GM19372 (cell line): ENCODE measurements at regions not wholly inside any gene's neighbourhood (a gene's known extent, or its start where the extent isn't known, plus 50 kb on each side); places are given as distances from the start of the nearest gene placed in this dataset.
"Not testable (repeated sequence)": the region's sequence is repeated elsewhere in the genome, so short reads cannot be mapped to it uniquely, and the experiment has no call there.

Experiments used
- ATAC-seq: cut with Tn5 transposase; IDR thresholded peaks from one replicate; pipeline ENCODE4 v1.9.1; 2021; ENCODE audit warnings: mild to moderate bottlenecking, low read depth, moderate library complexity; ENCODE audit not compliant: unreplicated experiment

DNA sequence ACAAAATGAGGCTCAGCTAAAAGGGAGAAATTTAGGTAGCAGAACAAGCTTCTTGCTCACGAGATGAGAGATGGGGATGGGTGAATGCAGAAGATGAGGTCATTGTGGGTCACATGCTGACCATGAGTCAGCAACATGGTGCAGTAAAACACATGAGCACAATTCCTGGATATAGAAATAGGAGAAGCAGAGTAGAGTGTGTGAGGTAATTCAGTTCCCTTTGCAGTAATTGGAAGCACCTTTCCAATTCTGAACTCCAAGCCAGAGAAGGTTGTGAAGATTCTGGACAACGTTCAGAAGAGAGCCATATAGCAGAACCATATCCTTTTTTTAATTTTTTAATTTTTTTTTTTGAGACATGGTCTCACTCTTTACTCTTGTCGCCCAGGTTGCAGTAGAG lies 62.0 kb upstream of the LMNTD1 start:
- no peak for ATAC-seq

DNA sequence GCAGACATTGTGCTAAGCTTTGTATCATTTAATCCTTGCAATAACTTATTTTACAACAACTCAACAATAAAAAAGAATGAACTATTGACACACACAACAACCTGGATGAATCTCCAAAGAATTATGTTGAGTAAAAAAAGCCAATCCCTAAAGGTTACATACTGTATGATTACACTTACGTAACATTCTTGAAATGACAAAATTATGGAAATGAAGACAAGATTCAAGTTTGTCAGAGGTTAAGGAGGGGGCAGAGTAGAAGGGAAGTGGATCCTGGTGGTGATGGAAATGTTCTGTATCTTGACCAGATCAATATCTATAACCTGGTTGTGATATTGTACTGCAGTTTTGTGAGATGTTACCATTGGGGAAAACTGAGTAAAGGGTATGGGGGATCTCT lies 63.2 kb upstream of the LMNTD1 start:
- no peak for ATAC-seq

DNA sequence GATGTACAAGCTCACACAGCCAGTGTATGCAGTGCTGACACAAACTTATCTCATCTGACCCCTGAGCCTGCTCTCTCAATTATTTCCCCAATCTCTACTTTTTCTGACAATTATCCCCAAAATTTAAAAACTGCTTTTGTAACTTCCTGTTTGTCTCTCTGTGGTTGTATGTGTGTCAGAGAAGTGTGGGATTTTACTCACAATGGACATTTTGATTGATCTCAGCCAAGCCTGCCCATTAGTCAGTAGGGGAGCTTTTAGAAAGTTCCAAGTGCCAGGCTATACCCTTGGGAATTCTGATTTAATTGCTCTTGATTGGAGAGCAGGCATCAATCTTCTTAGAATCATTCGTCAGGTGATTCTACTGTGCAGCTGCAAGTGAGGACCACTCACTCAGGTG lies 64.9 kb upstream of the LMNTD1 start:
- no peak for ATAC-seq

DNA sequence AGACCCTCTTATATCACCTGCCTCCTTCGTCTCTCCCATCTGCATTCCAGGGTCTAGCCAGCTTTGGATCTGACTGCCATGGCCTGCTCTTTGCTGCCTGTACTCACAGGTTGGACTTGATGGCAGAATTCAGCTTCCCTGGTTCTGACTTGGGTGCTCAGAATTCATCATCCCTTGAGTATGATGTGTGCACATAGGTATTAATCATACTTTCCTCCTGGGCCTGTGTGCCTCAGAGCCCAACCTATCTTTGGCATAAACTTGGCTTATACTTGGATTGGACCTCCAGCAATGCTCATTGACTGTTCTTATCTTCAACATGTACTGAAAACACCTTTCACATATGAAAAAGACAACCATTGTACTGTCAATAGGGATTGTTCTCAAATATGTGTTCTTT lies 70.7 kb upstream of the LMNTD1 start:
- ATAC-seq = no peak

DNA sequence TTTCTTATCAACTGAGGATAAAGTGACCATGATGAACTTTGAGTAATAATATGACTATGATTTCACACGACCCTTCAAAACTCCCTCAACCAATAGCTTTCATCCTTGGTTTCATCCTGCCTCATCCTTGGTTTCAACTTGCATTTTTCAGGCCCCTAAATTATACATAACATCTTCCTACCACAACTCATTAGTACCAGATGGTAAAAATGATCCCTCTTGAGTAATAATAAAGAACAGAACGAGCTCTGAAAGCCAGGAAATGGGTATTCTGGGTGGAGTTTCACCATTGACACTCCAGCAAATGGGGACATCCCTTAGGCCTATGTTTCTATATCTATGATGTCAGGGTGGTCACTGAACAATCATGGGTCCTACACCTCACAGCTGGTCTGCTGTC lies 72.1 kb upstream of the LMNTD1 start:
- ATAC-seq = no peak

DNA sequence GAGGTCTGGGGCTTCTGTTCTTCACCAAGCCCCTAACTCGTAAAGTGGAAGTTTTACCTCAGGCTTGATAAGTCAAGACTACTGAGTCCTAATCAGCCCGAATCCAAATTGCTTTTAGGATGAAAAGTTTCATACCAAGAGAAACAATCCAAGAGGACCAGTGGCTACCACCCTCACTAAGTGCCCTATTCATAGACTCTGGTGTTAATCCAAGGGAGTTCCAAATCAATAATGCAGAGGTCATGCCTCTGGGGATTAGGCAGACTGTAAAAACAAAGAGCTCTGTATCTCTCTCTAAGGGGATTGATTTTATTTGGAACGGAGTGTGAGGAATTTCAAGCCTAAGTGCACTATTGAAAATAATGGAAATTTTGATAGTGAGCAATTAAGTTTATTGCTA lies 76.3 kb upstream of the LMNTD1 start:
- no peak for ATAC-seq

DNA sequence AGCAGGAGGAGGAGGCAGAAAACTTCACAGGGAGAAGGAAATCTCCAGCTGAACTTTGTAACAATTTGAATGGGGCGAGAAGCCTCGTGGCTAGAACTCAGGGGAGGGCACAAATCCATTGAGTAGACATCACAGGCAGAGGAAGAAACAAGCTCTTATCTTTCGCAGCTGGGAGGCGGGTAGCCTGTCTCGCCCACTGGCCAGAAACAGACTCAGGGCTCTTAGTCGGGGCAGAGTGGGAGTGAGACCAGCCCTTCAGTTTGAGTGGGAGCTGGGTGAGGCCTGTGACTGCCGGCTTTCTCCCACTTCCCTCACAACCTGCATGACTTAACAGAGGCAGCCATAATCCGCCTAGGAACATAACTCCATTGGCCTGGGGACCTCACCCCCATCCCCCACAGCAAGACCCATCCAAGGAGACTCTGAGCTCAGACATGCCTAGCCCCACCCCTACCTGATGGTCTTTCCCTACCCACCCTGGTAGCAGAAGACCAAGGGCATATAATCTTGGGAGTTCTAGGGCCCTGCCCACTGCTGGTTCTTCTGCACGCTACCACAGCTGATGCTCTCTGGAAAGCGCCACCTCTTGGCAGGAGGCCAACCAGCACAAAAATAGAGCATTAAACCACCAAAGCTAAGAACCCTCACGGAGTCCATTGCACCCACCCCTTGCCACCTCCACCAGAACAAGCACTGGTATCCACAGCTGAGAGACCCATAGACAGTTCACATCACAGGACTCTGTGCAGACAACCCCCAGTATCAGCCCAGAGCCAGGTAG lies 77.8 kb upstream of the LMNTD1 start:
- not testable (repeated sequence) for ATAC-seq

DNA sequence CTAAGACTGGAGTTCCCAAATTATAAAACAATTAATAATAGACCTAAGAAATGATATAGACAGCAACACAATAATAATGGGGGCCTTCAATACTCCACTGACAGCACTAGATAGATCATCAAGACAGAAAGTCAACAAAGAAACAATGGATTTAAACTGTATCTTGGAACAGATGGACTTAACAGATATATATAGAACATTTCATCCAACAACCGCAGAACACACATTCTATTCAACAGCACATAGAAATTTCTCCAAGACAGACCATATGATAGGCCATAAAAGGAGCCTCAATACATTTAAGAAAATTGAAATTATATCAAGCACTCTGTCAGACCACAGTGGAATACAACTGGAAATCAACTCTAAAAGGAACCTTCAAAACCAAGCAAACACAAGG lies 80.1 kb upstream of the LMNTD1 start:
- not testable (repeated sequence) for ATAC-seq

DNA sequence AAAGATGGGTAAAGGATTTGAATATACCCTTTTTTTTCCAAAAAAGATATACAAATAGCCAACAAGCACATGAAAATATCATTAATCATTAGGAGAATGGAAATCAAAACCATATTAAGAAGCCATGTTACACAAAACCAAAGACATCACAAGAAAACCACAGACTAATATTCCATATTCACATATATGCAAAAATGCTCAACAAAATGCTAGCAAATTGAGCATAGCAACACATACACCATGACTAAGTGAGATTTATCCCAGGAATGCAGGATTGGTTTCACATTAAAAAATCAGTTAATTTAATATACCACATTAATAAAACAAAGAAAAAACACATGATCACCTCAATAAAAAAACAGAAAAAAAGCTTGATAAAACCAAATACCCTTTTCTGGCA lies 84.7 kb upstream of the LMNTD1 start:
- no peak for ATAC-seq

DNA sequence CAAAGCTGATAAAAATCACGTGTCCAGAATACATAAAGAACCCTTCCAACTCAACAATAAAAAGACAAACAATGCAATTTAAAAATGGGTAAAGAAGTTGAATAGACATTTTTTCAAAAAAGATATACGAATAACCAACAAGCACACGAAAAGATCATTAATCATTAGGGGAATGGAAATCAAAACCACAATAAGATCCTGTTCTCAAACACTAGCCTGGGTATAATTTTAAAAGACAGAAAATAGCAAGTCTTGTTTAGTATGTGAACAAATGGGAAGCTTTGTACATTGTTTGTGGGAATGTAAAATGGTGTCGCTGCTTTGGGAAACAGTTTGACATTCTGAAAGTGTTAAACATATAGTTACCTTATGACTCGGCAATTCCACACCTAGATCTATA lies 86.3 kb upstream of the LMNTD1 start:
- no peak for ATAC-seq

DNA sequence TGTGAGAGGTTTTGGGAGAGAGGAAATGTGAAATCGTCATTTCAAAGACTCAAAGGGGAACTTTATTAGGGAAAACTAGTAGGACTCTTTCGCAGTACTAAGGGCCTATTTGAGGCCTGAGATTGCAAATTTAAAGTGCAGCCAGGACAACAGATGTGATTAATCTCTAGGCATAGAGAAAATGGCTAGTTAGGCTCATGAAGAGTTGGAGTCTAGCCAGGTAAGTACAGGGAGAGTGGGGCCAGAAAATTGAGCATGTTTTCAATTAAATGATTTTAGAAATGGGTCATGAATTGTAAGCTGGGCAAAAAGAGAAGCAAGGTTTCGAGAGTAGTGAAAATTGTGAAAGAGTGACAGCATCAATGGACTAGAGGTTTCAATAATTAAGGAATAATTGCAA lies 91.9 kb upstream of the LMNTD1 start:
- ATAC-seq = no peak

DNA sequence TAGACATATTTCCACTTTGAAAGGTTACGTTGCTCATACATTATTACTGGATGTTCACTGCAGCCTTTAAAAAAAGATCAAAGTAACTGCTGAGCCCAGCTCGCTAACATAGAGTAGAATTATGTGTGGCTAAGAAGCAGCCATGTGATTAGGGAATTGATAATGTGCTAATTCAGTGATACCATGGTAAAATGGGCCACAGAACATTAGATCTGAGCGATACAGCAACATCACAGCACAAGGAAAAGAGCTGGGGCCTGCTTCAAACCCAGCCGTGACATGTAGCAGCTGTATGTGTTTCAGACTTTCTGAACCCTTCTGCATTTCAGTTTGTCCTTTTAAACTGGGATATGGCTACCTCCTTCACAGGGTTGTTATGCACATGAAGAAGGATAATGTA lies 92.3 kb upstream of the LMNTD1 start:
- ATAC-seq = no peak

DNA sequence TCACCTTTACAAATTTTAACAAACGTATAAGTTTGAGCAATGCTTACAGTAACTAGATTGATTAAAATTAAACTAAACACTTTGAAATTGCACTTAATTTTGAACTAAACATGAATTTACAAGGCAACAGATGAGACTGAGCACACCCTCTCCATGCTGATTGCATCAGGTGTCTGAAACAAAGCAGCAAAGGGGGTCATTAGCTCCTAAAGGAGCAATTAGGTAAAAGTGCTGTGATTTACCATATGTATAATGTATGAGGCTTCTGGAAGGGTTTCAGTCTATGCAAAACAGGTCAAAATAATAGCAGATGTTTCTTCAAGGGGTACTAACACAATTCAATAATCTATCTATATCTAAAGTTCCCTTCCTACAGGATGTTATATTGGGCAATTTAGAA lies 98.8 kb upstream of the LMNTD1 start:
- ATAC-seq = no peak

DNA sequence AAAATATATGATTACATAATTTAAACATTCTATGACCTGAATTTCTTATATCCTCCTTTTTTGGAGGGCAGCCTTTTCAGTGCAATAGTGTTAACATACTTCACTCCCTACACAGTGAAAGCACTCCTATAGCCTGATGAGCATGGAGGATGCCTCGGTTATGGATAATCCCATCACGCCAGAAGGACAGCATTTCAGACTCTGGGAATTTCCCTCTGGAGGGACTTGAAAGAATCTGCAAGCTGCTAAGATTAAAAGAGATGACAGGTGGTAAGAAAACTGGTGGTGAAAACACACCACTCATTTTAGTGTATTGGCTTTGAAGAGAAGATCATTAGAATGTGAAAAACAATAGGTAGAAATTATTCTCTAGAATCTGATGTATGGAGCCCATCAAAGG lies 99.3 kb upstream of the LMNTD1 start:
- no peak for ATAC-seq

DNA sequence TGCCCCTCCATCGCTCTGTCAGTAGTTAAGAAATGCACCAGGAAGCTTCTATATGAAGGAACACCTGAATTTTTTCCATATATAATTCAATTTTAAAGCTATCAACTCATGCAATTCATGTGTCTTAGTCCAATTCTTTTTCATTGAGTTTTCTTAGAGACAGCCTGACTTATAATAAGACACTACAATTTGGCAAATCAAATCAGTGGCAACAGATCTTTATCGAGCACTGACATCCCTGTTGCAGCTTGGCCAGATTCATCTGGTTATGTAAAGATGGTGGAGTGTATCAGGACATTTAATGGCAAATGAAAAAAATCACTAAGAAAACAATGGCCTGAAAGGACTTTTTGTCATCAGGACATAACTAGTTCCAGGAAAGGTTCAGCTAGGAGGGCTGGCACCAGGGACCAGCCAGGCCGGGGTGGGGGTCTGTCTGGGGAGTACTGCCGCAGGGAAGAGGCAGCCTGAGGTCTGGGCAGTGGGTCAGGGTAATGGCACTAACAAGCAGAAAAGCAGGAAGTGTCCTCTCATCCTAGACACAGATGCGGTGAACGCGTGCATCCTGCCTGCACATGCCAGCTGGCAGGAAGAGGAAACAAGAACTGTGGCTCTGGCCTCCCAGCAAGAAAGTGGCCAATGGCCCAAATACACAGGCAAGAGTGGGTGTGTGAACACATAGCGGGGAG lies 100.5 kb upstream of the LMNTD1 start:
- ATAC-seq = no peak

DNA sequence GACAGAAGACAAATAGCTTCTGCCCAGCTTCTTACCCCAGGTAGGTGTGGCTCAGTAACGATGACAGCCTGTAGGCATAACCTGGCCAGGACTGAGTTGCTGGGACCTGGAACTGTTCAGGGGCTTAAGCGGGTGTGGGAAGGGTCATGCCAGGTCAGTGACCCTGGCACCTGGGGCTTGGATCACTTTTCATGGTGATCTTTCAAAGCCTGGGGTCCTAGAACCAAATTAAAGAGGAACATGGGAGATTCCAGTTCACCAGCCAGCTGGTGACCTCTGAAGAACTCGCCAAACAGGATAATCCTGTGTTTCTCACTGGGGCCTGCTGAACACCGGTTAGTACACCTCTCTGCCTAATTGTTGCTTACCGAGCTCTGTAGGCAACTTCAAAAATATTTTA lies 102.6 kb upstream of the LMNTD1 start:
- ATAC-seq = no peak

DNA sequence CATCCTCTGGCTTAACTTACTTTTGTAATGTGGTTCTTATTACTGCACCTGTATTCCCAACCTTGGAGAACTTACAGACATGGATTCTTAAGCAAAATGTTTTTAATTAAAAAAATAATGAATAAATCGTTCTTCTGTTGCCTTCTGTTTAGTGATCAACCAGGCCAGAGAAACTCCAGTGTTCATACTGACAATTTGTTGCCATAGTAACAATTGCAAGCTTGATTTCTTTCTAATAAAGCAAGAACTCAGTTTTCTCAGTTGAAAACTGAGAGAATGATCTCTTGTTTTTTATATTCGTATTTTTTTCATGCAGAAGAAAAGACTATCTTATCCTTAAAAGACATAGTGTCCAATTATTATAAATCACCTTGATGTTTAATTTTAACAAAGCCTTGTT lies 106.5 kb upstream of the LMNTD1 start:
- ATAC-seq = no peak

DNA sequence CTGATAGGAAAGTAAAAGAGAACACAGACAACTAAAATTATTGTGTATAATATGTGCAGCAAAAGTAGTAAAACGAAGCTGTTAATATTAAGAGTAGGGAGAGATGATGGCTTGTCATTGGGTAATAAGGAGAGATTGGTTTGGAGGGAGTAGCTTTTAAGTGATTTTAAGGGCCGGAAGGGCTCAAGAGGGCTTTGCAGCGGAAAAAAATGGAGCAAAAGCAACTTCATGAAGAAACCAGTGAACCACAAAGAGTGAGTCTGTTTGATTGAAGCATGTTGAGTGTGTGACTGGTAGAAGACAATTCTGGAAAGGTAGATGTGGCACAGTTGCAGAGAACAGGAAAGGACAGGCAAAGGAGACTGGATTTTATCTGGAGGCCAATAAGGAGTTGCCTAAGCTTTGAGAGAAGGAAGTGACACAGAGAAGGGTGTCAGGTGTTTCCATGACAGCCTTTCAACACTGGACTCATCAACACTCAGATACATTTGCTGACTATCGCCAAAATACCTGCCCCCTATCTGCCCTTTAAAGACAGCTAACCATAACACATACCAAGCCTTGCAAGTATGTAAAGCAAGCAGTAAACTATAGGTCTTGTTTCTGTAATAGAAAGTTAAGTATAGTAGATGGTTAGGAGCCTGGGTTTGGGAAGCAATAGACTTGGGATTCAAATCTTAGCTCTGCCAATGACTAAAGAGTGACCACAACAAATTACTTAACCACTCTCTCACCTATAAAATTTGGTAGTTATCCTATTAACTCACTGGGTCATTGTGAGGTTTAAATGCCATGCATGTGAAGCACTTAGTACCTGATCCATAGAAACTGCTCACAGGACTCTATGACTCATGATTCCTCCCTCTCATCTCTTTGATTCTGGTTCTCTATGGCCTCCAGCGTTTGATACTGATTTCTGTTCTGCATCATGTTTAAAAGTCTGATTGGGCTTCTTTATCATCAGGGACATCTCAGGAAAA lies 117.3 kb upstream of the LMNTD1 start:
- ATAC-seq = no peak

DNA sequence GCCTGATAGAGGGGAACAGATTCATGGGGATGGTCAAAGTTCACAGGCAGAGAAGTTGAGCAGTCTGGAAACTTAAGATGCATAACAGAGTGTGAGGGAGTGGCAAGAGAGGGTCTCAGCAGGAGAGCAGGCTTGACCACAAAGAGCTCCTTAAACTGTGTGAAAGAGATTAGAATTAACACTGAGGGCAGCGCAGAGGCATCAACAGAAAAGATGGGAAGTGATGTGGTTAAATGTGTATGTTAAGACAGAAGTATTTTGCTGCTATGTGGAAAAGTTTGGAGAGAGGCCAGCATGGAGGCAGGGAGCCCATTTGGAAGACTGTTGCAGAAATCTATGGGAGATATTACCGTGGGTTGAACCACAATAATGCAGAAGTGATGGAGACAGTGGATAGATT lies 122.7 kb upstream of the LMNTD1 start:
- no peak for ATAC-seq

DNA sequence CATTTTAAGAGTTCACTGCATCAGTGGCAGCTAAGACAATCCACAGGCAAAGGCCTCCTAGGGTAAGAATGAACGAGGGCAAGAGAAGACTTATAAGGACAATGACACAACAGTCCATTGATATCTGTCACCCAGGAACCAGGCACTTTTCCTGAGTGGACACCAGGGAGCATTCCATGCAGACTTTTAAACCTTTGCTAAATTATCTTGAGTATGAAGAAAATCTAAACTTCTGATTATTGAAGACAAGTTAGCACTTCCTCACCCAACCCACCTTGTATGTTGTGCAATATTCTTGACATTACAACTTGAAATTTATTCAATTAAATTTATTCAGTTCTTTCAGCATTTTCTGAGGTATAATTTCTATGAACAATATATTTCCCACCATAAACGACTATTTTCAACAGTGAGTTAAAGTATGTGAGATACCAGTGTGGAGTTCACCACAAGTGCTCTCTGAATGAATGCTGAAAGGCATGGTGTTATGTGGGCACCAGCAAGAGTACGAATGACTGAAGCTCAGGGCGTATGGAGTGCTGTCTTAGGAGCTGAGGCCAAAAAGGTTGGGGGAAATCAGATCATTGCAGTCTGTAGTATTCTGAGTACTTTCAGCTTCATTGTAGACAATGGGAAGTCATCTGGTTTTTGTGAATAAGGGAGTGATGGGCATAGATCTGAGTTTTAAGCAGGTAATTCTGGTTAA lies 124.3 kb upstream of the LMNTD1 start:
- ATAC-seq = no peak

DNA sequence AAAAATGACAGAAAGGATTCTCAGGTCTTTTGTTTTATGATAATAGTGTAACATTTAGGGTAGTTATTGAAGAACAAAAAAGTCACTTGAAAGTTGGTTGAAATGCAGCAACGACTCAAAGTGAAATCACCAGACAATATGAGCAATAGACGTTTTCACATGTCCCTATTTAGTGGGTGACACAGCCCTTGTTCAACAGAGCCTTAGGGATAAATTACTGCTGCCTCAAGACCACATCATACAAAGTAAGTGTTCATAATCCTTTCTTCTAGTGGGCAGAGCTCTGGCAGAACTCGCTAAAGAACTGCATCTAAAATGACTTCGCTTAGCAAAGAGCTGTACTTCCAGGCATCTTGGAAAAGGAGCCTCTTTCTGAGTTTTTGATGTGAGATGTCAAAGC lies 128.5 kb upstream of the LMNTD1 start:
- no peak for ATAC-seq
